ENCODE measurements at regions not wholly inside any gene's neighbourhood (a gene's known extent, or its start where the extent isn't known, plus 50 kb on each side); places are given as distances from the start of the nearest gene placed in this dataset.

- DNase-seq (ENCODE audit: low read depth in 1 of 2, low spot score in 1 of 2): no peak
Observed at GRCh38 chr1:221286399-221286798, 407.2 kb downstream of the HLX start.

DNA sequence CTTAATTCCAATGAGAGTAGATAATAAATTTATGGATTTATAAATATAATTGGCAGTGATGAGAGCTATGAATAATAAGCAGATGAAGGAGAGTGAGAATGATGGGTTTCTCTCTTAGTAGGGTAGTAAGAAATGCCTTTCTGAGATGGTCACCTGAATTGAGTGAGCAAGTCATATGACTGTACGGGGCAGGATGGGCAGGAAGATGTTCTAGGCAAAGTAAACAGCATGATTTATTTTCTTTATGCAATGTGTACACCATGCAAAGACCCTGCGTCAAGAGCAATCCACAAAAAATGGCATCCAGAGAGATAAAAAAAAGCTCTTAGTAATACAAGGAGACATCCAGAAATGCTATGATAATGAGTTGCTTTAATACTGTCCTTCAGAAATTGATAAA is 409.9 kb downstream of the HLX start:
- no peak for DNase-seq (ENCODE audit: low read depth in 1 of 2, low spot score in 1 of 2)

DNA sequence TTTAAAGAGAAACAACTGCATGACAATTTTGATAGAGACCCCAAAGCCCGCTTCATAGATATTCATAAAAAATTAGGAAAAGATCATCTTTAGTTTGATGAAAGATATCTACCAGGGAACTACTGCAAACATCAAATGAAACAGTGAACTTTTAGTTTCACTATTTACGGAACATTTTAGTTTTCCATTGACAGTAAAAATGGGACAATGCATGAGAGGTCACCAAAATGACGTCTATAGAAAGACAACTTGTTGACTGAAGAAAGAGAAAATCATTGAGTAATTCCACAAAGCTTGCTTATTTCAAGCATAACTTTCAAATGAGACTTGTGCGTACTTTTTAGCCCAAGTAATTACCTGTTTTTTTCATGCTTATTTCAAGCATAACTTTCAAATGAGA is 411.4 kb downstream of the HLX start:
- no peak for DNase-seq (ENCODE audit: low read depth in 1 of 2, low spot score in 1 of 2)

DNA sequence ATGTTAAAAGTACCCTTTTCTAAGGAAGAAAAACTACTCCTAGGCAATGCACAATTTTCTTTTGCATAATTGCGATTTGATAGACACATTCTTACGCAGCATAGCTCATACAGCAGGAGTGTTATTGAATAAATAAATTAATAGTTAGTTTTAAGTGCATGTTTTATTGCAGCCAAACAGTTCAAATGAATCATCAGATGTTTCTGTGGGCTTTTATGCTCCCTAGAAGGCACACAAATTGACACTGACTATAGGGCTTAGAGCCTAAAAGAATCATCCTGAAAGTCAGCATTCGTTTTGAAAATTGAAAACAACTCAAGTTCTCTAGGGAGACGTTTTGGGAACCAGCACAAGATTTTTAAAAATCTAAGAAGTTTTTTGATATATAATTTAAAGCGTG is 411.9 kb downstream of the HLX start:
- no peak for DNase-seq (ENCODE audit: low read depth in 1 of 2, low spot score in 1 of 2)

DNA sequence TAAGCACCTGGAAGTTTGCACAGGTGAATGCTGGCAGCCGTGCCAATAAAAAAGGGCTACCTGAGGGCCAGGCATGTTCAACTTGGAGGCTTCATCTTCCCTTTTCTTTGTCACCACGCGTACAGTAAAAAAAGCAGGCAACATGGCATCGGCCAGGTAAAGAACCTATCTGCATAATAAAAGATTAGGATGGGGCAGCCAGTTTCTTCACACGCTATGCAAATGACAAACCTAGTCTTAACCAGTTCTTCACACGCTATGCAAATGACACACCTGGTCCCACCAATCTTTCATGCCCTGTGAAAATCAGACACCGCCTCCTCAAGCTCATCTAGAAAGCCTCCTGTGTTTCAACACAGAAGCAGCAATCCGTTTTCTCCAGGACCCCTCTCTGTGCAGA is 413.4 kb downstream of the HLX start:
- DNase-seq (ENCODE audit: low read depth in 1 of 2, low spot score in 1 of 2): no peak

DNA sequence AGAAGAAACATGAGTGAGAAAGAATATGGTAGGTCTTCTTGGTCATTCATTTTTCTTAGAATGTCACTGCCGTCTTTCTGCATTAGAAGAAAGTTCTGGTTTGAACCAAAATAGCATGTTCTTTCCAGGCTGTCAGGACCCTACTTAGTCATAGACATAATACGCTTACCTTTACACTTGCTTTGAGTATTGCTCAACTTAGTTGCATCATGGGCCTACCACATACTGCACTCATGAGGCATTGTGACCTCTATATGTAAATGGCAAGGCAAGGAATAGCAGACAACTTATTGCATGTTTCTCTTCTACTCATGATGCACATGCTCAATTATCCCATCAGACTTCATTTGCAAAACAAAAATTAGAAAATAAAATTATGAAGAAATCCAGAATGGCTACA is 415.0 kb downstream of the HLX start:
- DNase-seq (ENCODE audit: low read depth in 1 of 2, low spot score in 1 of 2): no peak

DNA sequence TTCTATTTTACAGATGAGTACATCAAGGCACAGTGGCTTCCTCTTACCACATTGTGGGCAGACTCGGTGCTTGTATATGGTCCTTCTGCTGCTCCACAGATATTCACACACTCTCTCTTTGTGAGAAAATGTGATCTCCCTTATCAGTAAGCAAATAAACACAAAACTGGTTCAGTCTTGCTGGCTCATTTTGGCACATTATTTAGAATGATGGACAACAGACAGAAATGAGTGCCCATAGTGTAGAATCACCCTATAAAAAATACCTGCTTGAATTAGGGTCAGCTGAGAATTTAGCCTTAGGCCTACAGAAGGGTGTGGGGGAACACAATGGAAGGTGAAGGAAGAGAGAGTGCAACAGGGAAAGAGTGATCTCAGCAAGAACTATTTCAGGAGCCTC is 423.1 kb downstream of the HLX start:
- no peak for DNase-seq (ENCODE audit: low read depth in 1 of 2, low spot score in 1 of 2)

- no peak for DNase-seq (ENCODE audit: low read depth in 1 of 2, low spot score in 1 of 2)
Observed at GRCh38 chr1:221302810-221303209, 423.6 kb downstream of the HLX start.

DNA sequence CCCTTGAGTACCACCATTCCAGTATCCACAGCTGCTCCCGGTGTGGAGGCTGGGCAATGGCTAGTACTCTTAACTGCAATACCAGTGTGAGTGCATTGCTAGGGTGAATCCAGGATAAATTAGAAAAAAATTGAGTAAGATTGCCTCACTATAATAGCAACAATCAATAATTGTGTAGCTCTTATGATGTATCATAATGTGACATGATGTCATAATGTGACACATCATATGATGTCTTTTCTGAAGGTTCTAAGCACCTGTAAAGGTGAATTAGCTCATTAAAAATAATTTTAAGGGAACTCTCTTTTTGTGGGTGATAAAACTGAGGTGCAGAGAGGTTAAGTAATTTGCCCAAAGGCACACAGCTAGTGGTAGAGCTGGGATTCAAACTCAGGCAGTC is 424.4 kb downstream of the HLX start:
- no peak for DNase-seq (ENCODE audit: low read depth in 1 of 2, low spot score in 1 of 2)

DNA sequence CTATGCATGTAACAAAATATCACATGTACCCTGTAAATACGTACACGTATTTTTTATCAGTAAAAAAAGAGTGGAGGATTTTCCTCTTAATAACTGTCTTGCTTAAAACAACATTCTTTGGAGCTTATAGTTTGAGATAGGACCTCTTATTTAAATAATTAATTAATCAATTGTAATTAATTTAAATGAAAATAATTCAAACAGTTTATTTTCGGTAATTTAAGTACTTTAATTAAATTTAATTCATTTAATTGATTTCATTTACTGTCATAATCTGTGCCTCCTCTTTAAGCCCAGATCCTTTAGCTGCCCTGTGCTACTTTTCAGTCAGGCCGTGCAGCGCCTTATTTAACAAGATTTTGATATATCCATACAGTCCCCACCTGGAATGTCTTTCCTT is 427.0 kb downstream of the HLX start:
- DNase-seq (ENCODE audit: low read depth in 1 of 2, low spot score in 1 of 2): no peak

GRCh38 chr1:221308534-221309511 is 429.6 kb downstream of the HLX start:
- DNase-seq (ENCODE audit: low read depth in 1 of 2, low spot score in 1 of 2): no peak

DNA sequence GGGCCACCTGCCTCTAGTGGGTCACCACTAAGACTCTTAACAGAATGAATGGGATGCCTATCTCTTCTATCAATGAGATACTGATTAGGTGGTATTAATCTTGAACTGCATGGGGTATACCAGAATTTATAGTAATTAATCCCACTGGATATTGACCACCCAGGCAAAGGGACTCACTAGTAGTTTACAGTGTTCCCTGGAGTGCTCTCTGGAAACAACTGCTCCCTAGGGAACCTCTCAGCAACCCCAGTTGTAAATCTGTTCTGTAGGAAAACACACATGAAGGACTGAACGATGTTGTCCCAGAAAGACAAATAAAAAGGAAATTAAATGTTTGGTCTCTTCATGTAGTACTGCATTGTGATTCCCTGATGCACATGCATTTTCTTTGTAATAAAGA is 430.5 kb downstream of the HLX start:
- no peak for DNase-seq (ENCODE audit: low read depth in 1 of 2, low spot score in 1 of 2)

GRCh38 chr1:221310180-221310579 is 430.9 kb downstream of the HLX start:
- DNase-seq (ENCODE audit: low read depth in 1 of 2, low spot score in 1 of 2): no peak

DNA sequence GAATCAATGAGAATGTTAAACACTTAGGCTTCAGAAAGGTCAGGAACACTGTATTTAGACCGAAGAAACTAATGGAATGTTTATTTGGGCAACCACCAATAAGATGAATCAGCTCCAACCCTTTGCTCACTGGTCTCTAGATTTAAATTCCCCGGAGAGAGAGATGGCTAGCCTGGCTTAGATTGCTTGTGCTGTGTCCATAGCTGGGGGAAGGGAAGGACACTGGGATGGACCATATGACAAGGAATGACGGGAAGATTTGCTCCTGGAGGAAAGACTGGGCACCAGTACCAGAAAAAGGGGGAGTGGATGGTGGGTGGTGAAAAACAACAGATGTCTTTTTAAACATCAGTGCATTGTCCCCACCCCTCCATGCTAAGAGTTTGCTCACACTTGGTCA is 426.6 kb downstream of the DUSP10 start:
- no peak for DNase-seq (ENCODE audit: low read depth in 1 of 2, low spot score in 1 of 2)

DNA sequence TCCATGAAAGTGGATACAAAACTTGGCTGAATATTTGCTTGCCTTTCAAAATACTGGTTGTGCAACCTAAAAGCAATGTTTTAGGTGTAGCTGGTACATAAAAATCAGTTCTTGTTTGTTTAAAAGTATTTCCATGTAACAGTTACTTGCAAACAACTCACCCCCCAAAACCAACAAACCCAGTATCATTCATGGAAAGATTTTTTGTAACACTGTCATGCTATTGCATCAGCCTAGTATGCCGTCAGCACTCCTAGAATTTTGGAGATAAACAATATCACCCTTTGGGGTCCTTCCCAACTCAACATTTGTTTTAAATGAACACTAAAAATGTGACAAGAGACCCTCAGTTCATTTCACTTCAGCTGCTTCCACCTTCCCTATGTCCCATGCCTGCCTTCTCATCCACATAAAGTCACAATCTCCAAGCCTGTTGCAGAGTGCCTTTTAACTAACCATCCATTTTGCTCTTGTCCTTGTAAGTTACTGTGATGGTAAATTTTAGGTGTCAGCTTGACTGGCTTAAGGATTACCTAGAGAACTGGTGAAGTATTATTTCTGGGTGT is 425.3 kb downstream of the DUSP10 start:
- DNase-seq (ENCODE audit: low read depth in 1 of 2, low spot score in 1 of 2): no peak

DNA sequence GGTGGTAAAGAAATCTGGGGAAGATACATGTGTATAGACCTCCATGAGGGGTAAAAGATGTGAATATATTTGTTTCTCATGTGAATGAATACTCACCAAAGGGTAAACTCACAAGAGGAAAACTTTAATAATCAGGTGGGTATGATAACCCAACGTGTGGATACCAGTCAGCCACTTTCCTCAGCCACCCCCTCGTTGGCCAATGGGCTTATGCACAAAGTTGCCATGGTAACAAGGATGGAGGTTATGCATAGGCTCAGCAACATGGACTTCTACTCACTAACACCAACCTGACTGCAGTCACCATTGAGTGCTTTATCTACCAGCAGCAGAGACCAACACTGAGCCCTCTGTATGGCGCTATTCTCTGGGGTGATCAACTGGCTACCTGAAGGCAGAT is 424.4 kb downstream of the DUSP10 start:
- no peak for DNase-seq (ENCODE audit: low read depth in 1 of 2, low spot score in 1 of 2)

GRCh38 chr1:221327954-221328353 is 413.9 kb downstream of the DUSP10 start:
- no peak for DNase-seq (ENCODE audit: low read depth in 1 of 2, low spot score in 1 of 2)

DNA sequence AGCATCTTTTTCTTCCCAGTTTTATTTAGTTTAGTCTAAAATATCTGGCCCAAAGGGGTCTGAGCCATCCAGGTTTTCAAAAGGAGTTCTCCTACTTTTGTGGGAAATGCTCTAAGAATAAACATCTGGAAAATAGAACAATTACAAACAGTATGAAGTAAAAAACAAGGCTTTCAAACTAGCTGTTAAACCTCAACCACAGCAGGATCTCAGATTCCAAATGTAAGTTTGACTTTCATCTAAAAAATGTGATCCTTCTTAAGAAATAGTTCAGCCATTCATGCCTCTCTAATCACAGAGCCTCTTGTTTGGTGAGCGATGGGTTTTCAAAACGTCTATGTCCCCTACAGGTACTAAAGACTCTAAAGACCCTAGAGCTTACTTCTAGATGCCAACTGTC is 413.5 kb downstream of the DUSP10 start:
- DNase-seq (ENCODE audit: low read depth in 1 of 2, low spot score in 1 of 2): no peak

- DNase-seq (ENCODE audit: low read depth in 1 of 2, low spot score in 1 of 2): no peak
Observed at GRCh38 chr1:221331273-221332183, 410.4 kb downstream of the DUSP10 start.

DNA sequence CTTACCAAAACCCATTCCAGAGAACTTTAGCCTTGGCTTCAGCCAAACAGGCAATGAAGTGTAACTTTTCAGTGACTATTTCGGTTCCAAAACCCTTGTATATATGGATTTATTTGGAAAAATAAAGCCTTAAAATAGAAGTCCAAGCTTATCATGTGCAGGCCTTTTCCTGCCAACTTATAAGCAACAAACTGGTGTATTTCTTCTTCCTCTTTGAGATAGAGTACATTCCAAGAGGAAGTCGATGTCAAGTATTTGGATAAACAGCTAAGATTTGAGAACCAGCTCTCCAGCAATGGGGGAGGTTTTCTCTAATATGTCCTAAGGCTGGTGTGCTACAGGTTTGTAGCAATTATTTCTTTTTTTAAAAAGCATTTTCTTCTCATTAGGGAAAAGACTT is 407.8 kb downstream of the DUSP10 start:
- DNase-seq (ENCODE audit: low read depth in 1 of 2, low spot score in 1 of 2): no peak

DNA sequence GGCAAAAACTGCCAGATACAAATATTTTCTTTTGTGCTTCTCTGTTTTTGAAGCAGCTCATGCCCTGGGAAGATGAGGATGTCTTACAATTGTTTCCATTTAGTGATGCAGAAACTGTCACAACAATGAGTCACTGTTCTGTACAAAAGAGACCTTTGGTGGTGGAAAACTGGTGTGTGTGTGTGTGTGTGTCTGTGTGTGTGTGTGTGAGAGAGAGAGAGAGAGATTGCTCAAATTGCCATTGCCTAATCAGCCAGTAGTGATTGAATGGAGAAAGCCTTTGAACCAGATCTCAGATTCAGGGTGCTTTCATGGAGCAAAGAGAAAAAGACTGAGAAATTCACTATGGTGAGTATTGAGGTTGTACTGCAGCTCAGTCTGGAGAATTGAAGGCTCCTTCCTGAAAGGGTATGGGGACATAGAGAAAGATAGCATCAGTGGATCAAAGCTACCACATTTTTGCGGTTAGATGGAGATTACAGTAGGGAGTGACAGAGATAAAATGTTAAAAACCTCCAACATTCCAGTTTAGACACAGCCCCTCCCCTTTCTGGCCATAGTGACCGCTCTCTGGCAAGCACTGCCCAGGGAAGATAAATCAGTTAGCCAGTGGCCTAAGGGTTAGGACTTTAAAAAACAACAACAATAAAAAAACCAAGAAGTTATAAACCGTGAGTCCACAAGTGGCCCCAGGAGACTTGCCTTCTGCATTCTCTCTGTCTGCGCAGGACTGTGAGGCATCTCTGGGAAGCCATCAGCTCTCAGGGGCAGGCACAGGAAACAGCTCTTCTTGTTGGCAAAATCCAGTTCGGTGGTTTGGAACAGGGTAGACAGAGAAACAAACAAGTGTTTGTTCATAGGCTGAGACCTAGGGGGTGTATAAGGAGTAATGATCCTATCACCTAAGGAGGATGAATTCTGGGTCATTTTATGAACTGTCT is 406.5 kb downstream of the DUSP10 start:
- no peak for DNase-seq (ENCODE audit: low read depth in 1 of 2, low spot score in 1 of 2)

Measured in activated T-helper 1 cell treated with anti-CD3 and anti-CD28 coated beads, Interleukin-2, amount 50 U/mL, for 16 hours (primary cell).